LNCaP clone FGC (cell line): ENCODE measurements at regions not wholly inside any gene's neighbourhood (a gene's known extent, or its start where the extent isn't known, plus 50 kb on each side); places are given as distances from the start of the nearest gene placed in this dataset.

ENCODE experiments used
- DNase-seq: peaks from one replicate; pipeline ENCODE4 v3.0.0-alpha.2; 2011; ENCODE audit warnings: low read depth
- H3K4me3 ChIP-seq: 2 replicates; pipeline ENCODE4 v1.5.1; 2011; ENCODE audit warnings: mild to moderate bottlenecking, low read depth, low read length, control low read depth
- TF ChIP-seq, protein P1 (sequence below): IDR thresholded peaks from 2 replicates; pipeline ENCODE4 v1.5.1; 2012; ENCODE audit warnings: mild to moderate bottlenecking; ENCODE audit not compliant: control insufficient read depth, insufficient read depth; ENCODE audit errors: extremely low read depth

DNA sequence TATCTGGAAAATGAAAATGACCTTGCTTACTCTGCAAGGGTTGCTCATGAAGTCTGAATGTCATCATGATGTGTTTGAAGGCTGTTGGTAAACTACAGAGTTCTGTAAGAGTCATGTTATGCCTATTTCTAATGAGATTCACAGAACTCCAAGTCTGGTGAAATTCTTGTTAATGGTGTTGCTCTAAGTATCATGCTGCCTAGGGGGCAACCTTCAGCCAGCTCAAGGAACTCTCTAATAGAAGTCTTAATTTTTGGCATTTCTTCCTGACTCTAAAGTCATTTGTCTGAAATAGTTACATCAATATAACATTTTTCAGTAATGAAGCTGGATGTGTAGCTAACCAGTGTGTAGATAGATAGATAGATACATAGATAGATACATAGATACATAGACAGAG, 302.8 kb downstream of the FAT3 start:
- no peak overlapping the region for H3K4me3 ChIP-seq
- DNase-seq: no peak
- TF ChIP-seq, protein P1, sequence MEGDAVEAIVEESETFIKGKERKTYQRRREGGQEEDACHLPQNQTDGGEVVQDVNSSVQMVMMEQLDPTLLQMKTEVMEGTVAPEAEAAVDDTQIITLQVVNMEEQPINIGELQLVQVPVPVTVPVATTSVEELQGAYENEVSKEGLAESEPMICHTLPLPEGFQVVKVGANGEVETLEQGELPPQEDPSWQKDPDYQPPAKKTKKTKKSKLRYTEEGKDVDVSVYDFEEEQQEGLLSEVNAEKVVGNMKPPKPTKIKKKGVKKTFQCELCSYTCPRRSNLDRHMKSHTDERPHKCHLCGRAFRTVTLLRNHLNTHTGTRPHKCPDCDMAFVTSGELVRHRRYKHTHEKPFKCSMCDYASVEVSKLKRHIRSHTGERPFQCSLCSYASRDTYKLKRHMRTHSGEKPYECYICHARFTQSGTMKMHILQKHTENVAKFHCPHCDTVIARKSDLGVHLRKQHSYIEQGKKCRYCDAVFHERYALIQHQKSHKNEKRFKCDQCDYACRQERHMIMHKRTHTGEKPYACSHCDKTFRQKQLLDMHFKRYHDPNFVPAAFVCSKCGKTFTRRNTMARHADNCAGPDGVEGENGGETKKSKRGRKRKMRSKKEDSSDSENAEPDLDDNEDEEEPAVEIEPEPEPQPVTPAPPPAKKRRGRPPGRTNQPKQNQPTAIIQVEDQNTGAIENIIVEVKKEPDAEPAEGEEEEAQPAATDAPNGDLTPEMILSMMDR: no peak

DNA sequence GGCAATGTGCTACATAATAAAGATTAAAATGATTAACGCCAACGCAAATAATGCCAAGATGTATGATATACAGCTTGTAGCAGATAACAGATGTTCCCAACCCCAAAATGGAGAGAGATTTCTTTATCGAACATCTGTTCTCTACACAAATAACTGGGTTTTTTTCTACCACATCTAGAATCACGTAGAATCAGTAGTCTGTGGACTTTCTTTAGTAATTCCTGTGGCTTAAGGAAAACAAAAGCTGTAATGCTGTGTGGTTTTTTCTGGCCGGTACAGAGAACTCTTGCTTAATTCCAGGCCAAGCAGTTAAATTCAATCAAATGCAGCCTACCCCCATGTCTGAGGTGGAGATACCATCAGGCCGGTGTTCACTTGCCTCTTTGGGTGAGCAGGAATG, 303.4 kb downstream of the FAT3 start:
- no peak for DNase-seq
- no peak overlapping the region for H3K4me3 ChIP-seq
- TF ChIP-seq, protein P1: no peak

DNA sequence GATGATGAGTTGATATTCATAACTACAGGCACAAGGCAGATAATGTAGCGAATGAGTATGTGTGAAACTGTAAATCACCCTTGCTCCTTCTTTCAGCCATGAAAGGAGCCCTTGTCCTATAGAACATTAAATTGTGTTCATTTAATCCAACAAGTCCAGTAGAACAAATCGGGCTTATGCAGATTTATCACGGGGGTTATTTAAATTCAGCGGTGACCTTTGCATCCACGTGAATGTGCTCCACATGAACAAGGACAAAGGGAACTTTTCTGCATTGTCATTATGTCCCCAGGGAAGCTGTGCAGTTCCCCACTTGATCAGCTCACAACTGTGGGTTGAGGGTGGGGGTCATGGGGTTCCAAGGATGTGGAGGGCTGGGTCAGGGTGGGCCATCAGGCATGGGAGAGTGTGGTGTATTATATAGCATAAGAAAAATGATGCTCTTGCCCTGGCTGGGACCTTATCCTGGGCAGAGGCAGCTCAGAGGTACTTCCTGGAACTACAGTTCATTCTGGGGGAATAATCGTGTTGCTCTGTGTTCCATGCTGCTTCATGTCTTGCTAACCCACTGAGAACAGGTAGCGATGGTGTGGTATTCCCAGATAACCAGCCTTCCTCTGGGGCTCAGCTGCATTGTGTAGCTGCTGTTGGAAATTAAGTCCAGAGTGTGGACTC, 306.6 kb downstream of the FAT3 start:
- H3K4me3 ChIP-seq: no peak overlapping the region
- TF ChIP-seq, protein P1: no peak
- DNase-seq: no peak

DNA sequence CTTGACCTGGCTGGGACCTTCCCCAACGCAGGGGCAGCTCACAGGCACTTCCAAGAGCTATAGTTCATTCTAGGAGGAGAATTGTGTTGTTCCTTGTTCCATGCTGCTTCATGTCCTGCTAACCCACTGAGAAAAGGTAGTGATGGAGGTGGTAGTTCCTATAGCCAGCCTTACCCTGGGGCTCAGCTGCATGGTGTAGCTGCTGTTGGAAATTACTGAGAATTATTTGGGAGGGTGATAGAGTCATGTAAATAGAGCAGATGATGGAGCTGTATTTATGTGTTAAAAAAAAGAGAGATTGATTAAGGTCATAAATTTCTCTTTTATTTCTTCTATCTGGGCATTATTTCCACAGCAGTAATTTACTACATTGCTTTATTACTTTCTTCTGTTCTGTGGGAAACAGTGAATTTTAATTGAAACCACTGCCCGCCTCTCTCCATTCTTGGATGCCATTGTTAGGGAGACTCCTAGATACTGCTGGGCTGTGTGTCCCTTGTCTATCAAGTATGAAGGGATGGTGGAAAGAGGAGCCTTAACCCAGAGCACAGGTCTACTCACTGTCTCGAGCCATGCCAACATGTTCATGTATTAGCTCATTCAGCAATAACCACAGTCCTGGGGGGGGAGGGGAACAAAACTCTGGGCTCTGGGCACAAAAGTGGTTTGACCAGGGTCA, 309.2 kb downstream of the FAT3 start:
- DNase-seq: no peak
- no peak overlapping the region for H3K4me3 ChIP-seq
- TF ChIP-seq, protein P1: no peak

DNA sequence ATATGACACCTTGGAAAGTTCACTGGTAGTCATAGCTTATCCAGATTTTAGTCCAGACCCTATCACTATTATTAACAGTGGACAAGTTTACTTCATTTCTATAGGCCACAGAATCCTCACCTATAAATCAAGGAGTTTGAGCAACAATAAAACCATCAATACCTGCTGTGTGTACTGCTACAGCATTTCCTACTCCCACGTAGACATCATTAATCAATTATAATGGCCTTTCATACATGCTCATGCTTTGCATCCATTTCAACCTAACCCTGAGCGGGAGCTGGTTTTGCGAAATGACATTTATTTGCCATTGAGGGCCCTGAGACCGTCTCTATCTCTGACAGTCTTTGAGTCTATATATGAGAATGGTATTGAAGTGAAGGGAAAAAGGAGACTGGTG, 312.3 kb downstream of the FAT3 start:
- no peak overlapping the region for H3K4me3 ChIP-seq
- TF ChIP-seq, protein P1: no peak
- no peak for DNase-seq

DNA sequence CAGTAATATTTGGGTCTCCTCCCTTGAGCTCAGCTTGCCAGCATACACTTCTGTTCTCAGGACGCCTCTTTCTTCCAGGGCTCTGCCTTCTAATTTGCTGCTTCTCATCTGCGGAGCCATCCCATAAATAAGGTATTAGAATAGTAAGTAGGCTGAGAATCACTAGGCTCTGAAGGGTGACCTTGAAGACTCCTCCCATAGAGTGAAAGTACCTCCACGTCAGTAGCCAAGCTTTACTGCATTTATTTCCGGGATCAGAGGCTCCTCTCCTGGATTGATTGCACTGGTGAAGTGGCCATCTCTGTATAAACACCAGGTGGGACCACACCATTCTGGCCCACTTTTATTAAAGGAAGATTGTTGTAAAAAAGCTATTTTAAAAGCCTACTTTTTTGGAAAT, 315.5 kb downstream of the FAT3 start:
- H3K4me3 ChIP-seq: no peak overlapping the region
- TF ChIP-seq, protein P1: no peak
- no peak for DNase-seq
